IMR-90 (cell line): ENCODE measurements at regions not wholly inside any gene's neighbourhood (a gene's known extent, or its start where the extent isn't known, plus 50 kb on each side); places are given as distances from the start of the nearest gene placed in this dataset.

Experiments
- ATAC-seq: fragments of 200-7000 bp; cut with Tn5 transposase; 2 replicates; pipeline ENCODE4 v1.9.1; 2020; ENCODE audit warnings: low read depth, mild to moderate bottlenecking, moderate library complexity
- BruUV-seq: library from RNA; stranded (reverse); fragments of 400-500 nt; replicated peaks from 2 replicates; lab custom pipeline; 2021; lab: Mats Ljungman, UMichigan
- CTCF ChIA-PET: fragments of 300-600 bp; formaldehyde crosslinking; extraction: SDS; loops from one replicate; lab custom pipeline; 2021; ENCODE audit warnings: antibody characterized with exemption; lab: Yijun Ruan, JAX
- POLR2A ChIA-PET: fragments of 300-600 bp; sonication (Branson Sonifier 250); formaldehyde crosslinking; loops from one replicate; lab custom pipeline; 2022; ENCODE audit warnings: antibody characterized with exemption; ENCODE audit not compliant: unreplicated experiment; lab: Charles Lee
- DNase-seq: peaks from one replicate; pipeline ENCODE4 v3.0.0; 2013
- H2AFZ ChIP-seq: replicated peaks from 2 replicates; pipeline ENCODE3; 2013; ENCODE audit warnings: low read length, mild to moderate bottlenecking; ENCODE audit not compliant: poor library complexity
- H2AK5ac ChIP-seq: 2 replicates; pipeline ENCODE4 v1.6.1; 2013; ENCODE audit warnings: low read depth, low read length, inconsistent platforms
- H2AK9ac ChIP-seq: replicated peaks from 2 replicates; pipeline ENCODE3; 2013; ENCODE audit warnings: mild to moderate bottlenecking, low read depth, low read length, moderate library complexity; ENCODE audit not compliant: poor library complexity
- H2BK120ac ChIP-seq: 2 replicates; pipeline ENCODE4 v1.6.1; 2013; ENCODE audit warnings: low read depth, low read length, inconsistent platforms
- H2BK15ac ChIP-seq: 3 replicates; pipeline ENCODE4 v1.6.1; 2013; ENCODE audit warnings: low read depth, low read length, inconsistent platforms
- H2BK20ac ChIP-seq: 2 replicates; pipeline ENCODE4 v1.6.1; 2013; ENCODE audit warnings: low read depth, mild to moderate bottlenecking, inconsistent platforms, low read length, moderate library complexity
- H2BK5ac ChIP-seq: 2 replicates; pipeline ENCODE4 v1.6.1; 2013; ENCODE audit warnings: mild to moderate bottlenecking, low read depth, low read length, inconsistent platforms; ENCODE audit not compliant: poor library complexity, severe bottlenecking
- H3K14ac ChIP-seq: replicated peaks from 2 replicates; pipeline ENCODE4 v1.6.1; 2013; ENCODE audit warnings: low read depth, low read length, inconsistent platforms
- H3K18ac ChIP-seq: 2 replicates; pipeline ENCODE4 v1.6.1; 2013; ENCODE audit warnings: low read depth, low read length, control low read depth
- H3K23ac ChIP-seq: 2 replicates; pipeline ENCODE4 v1.6.1; 2013; ENCODE audit warnings: low read depth, low read length, inconsistent platforms
- H3K27ac ChIP-seq: 2 replicates; pipeline ENCODE4 v1.5.1; 2013; ENCODE audit warnings: mild to moderate bottlenecking, control low read depth, low read length; ENCODE audit not compliant: insufficient read depth
- H3K27me3 ChIP-seq: 2 replicates; pipeline ENCODE4 v1.6.1; 2013; ENCODE audit warnings: low read length; ENCODE audit not compliant: control insufficient read depth, insufficient read depth
- H3K36me3 ChIP-seq: 2 replicates; pipeline ENCODE4 v1.6.1; 2013; ENCODE audit warnings: low read length, mixed read lengths; ENCODE audit not compliant: control insufficient read depth, insufficient read depth
- H3K4ac ChIP-seq: 2 replicates; pipeline ENCODE4 v1.6.1; 2013; ENCODE audit warnings: low read depth, low read length, inconsistent platforms
- H3K4me1 ChIP-seq: 2 replicates; pipeline ENCODE4 v1.6.1; 2013; ENCODE audit warnings: low read length, mixed read lengths; ENCODE audit not compliant: control insufficient read depth, insufficient read depth
- H3K4me2 ChIP-seq: 2 replicates; pipeline ENCODE4 v1.6.1; 2013; ENCODE audit warnings: low read depth, mild to moderate bottlenecking, control low read depth, low read length, moderate library complexity
- H3K4me3 ChIP-seq: 2 replicates; pipeline ENCODE4 v1.5.1; 2013; ENCODE audit warnings: low read depth, mild to moderate bottlenecking, control low read depth, low read length, moderate library complexity; ENCODE audit not compliant: insufficient read depth
- H3K56ac ChIP-seq: 2 replicates; pipeline ENCODE4 v1.6.1; 2013; ENCODE audit warnings: low read length, inconsistent platforms; ENCODE audit not compliant: insufficient read depth; ENCODE audit errors: extremely low read depth
- H3K79me1 ChIP-seq, 2 experiments: 2 replicates each; pipeline ENCODE4 v1.6.1; 2013; ENCODE audit warnings: low read length in 2 of 2, inconsistent platforms in 1 of 2, low read depth in 1 of 2
- H3K9ac ChIP-seq: 2 replicates; pipeline ENCODE4 v1.6.1; 2013; ENCODE audit warnings: low read depth, low read length, control low read depth
- H3K9me1 ChIP-seq: 2 replicates; pipeline ENCODE4 v1.6.1; 2013; ENCODE audit warnings: low read length, inconsistent platforms; ENCODE audit not compliant: insufficient read depth
- H3K9me3 ChIP-seq: 2 replicates; pipeline ENCODE4 v1.6.1; 2013; ENCODE audit warnings: low read length; ENCODE audit not compliant: control insufficient read depth, insufficient read depth
- H4K20me1 ChIP-seq: 2 replicates; pipeline ENCODE4 v1.6.1; 2013; ENCODE audit warnings: low read length, inconsistent platforms; ENCODE audit not compliant: insufficient read depth
- H4K5ac ChIP-seq: 2 replicates; pipeline ENCODE4 v1.6.1; 2013; ENCODE audit warnings: mild to moderate bottlenecking, low read depth, low read length, control low read depth
- H4K8ac ChIP-seq, 2 experiments: 2 replicates each; pipeline ENCODE4 v1.6.1; 2013; ENCODE audit warnings: low read depth in 2 of 2, low read length in 2 of 2, control low read depth in 1 of 2, inconsistent platforms in 1 of 2
- H4K91ac ChIP-seq: 2 replicates; pipeline ENCODE4 v1.6.1; 2013; ENCODE audit warnings: low read depth, low read length, inconsistent platforms; ENCODE audit not compliant: insufficient read depth
- BHLHE40 ChIP-seq: fragments of 150-350 bp; IDR thresholded peaks from 2 replicates; pipeline ENCODE4 v1.6.1; 2016; ENCODE audit warnings: mild to moderate bottlenecking, low read depth, low read length
- CHD1 ChIP-seq: IDR thresholded peaks from 2 replicates; pipeline ENCODE4 v1.6.1; 2012; ENCODE audit warnings: low read depth, low read length, improper control_type of control experiment
- MAFK ChIP-seq: IDR thresholded peaks from 2 replicates; pipeline ENCODE4 v1.6.1; 2012; ENCODE audit warnings: low read depth, low read length, improper control_type of control experiment
- MAZ ChIP-seq: IDR thresholded peaks from 2 replicates; pipeline ENCODE4 v1.6.1; 2012; ENCODE audit warnings: low read depth, mild to moderate bottlenecking, low read length, improper control_type of control experiment, moderate library complexity, borderline replicate concordance
- MXI1 ChIP-seq: IDR thresholded peaks from 2 replicates; pipeline ENCODE4 v1.6.1; 2012; ENCODE audit warnings: low read depth, mild to moderate bottlenecking, low read length, moderate library complexity, borderline replicate concordance
- NFE2L2 ChIP-seq: fragments of 150-350 bp; IDR thresholded peaks from 2 replicates; pipeline ENCODE4 v1.6.1; 2016; ENCODE audit warnings: low read depth, mild to moderate bottlenecking, low read length
- POLR2A ChIP-seq: IDR thresholded peaks from 2 replicates; pipeline ENCODE4 v1.6.1; 2012; ENCODE audit warnings: mild to moderate bottlenecking, low read depth, low read length
- RFX5 ChIP-seq: IDR thresholded peaks from 2 replicates; pipeline ENCODE4 v1.8.0; 2012; ENCODE audit warnings: low read depth, mild to moderate bottlenecking, low read length, moderate library complexity
- SMC3 ChIP-seq: fragments of 150-350 bp; IDR thresholded peaks from 2 replicates; pipeline ENCODE4 v1.6.1; 2016; ENCODE audit warnings: low read depth, mild to moderate bottlenecking, antibody characterized with exemption, low read length, moderate library complexity
- WGBS, 2 experiments: methylation state at CpG; one replicate each; pipeline versions ENCODE4 v1.1.5 to v1.1.7; 2013; ENCODE audit warnings: missing lambda C conversion rate in 2 of 2; ENCODE audit not compliant: insufficient read length in 1 of 2; ENCODE audit errors: extremely low coverage in 2 of 2; 5-methylcytosine and 5-hydroxymethylcytosine counted together
- dilution Hi-C: fragments of 300-500 bp; cut with HindIII; formaldehyde crosslinking; loops from one replicate; pipeline ENCODE4 v1.14.3; 2018; ENCODE audit warnings: low sequenced_read_pairs; ENCODE audit not compliant: unreplicated experiment
- in situ Hi-C: fragments of 300-500 bp; cut with MboI; formaldehyde crosslinking; loops from 3 replicates; pipeline ENCODE4 v1.14.3; 2019; ENCODE audit warnings: low sequenced_read_pairs, inconsistent platforms, mixed read lengths
- intact Hi-C: fragments of 100-400 bp; cut with micrococcal nuclease; formaldehyde crosslinking; loops from 2 replicates; pipeline ENCODE4 v1.10.0; 2022
- TF ChIP-seq, protein P1 (sequence below): fragments of 150-350 bp; IDR thresholded peaks from 2 replicates; pipeline ENCODE4 v1.6.1; 2017; ENCODE audit warnings: mild to moderate bottlenecking, antibody characterized with exemption, low read length, low read depth
- TF ChIP-seq, protein P2 (sequence below): fragments of 150-350 bp; IDR thresholded peaks from 2 replicates; pipeline ENCODE4 v1.6.1; 2016; ENCODE audit warnings: low read depth, mild to moderate bottlenecking, low read length, moderate library complexity, borderline replicate concordance

DNA sequence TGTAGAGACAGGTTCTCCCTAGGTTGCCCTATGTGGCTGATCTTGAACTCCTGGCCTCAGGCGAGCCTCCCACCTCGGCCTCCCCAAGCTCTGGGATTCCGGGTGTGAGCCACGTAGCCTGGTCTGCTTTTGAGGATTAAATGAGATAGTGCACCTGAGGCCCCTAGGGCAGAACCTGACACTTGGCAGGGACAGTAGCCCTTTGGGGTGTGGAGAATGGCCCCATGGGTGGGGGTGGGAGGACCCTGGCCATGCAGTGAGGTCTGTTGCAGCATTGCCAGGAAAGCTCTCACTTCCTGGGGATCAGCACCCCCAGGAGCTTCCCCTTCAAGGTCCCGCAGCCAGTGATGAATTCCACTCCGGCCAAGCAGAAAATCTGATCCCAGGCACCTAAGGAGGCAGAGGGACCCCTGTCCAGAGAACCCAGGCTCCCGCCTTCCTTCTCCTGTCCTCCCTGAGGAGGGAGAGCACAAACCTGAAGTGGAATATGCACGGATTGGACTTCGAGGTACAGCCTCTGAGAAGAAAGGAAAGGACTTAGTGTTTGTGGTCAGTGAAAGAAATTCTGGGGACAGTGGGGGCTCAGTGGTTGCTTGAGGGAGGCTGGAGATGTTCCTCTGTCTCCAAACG is 73.9 kb upstream of the UNC5A start:
- H3K36me3 ChIP-seq, result no peaks in the 10 kb centered on the region
- H3K9ac ChIP-seq, result no peak overlapping the region
- no TSS peak for BruUV-seq
- no peak overlapping the region for H3K18ac ChIP-seq
- POLR2A ChIA-PET, result no interaction called here
- dilution Hi-C loops (no loop called here), intact Hi-C loops (no loop called here), in situ Hi-C loops (no loop called here)
- H3K14ac ChIP-seq, result no peak overlapping the region
- no peaks in the 10 kb centered on the region for H3K9me1 ChIP-seq
- TF ChIP-seq MXI1, result no peak
- no peak for TF ChIP-seq SMC3
- no peak for TF ChIP-seq MAZ
- TF ChIP-seq MAFK, result no peak
- TF ChIP-seq CHD1, result no peak
- no peak for TF ChIP-seq NFE2L2
- TF ChIP-seq BHLHE40, result no peak
- TF ChIP-seq, protein P1, sequence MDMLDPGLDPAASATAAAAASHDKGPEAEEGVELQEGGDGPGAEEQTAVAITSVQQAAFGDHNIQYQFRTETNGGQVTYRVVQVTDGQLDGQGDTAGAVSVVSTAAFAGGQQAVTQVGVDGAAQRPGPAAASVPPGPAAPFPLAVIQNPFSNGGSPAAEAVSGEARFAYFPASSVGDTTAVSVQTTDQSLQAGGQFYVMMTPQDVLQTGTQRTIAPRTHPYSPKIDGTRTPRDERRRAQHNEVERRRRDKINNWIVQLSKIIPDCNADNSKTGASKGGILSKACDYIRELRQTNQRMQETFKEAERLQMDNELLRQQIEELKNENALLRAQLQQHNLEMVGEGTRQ, result no peak
- no peak for TF ChIP-seq POLR2A
- no peak for TF ChIP-seq RFX5
- TF ChIP-seq, protein P2, sequence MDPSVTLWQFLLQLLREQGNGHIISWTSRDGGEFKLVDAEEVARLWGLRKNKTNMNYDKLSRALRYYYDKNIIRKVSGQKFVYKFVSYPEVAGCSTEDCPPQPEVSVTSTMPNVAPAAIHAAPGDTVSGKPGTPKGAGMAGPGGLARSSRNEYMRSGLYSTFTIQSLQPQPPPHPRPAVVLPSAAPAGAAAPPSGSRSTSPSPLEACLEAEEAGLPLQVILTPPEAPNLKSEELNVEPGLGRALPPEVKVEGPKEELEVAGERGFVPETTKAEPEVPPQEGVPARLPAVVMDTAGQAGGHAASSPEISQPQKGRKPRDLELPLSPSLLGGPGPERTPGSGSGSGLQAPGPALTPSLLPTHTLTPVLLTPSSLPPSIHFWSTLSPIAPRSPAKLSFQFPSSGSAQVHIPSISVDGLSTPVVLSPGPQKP, result no peak
- H3K4me3 ChIP-seq, result no peak overlapping the region
- no peaks in the 10 kb centered on the region for H3K79me1 ChIP-seq
- WGBS, 2 experiments, result no CpG with 5 or more reads among the region's 10 CpGs
- H3K27me3 ChIP-seq, result peaks cover 83% of the 10 kb centered on the region
- no peak overlapping the region for H4K91ac ChIP-seq
- no peaks in the 10 kb centered on the region for H3K9me3 ChIP-seq
- no peak overlapping the region for H2BK15ac ChIP-seq
- no peak overlapping the region for H3K27ac ChIP-seq
- no peak overlapping the region for H2BK120ac ChIP-seq
- no peak overlapping the region for H2AFZ ChIP-seq
- H4K5ac ChIP-seq, result no peak overlapping the region
- H3K4ac ChIP-seq, result no peak overlapping the region
- CTCF ChIA-PET, result no interaction called here
- no peak overlapping the region for H2BK20ac ChIP-seq
- H2AK5ac ChIP-seq, result no peak overlapping the region
- ATAC-seq, result no peak
- no peaks in the 10 kb centered on the region for H3K4me1 ChIP-seq
- no peak for DNase-seq
- H3K23ac ChIP-seq, result no peak overlapping the region
- no peaks in the 10 kb centered on the region for H4K20me1 ChIP-seq
- no peak overlapping the region for H4K8ac ChIP-seq
- H2BK5ac ChIP-seq, result no peak overlapping the region
- no peak overlapping the region for H3K56ac ChIP-seq
- no peak overlapping the region for H2AK9ac ChIP-seq
- no peak overlapping the region for H3K4me2 ChIP-seq
